Adrenal gland (tissue), 9 donors: ENCODE measurements at regions not wholly inside any gene's neighbourhood (a gene's known extent, or its start where the extent isn't known, plus 50 kb on each side); places are given as distances from the start of the nearest gene placed in this dataset.

Experiments
- DNase-seq, 7 donors: peaks; one replicate each; pipeline ENCODE4 v3.0.0-alpha.2; 2019 to 2020
- H3K27ac ChIP-seq, 5 donors: fragments of 200-600 bp; sonication (generic) in 4 of 5; 1 replicate in 3 of 5; 2 replicates in 2 of 5; pipeline versions ENCODE4 v1.5.1 to v1.8.0; 2016 to 2020; ENCODE audit warnings: mild to moderate bottlenecking in 1 of 5
- H3K27me3 ChIP-seq: fragments of 200-600 bp; 2 replicates; pipeline ENCODE4 v1.8.0; 2021
- H3K36me3 ChIP-seq, 2 donors: fragments of 200-600 bp; replicated peaks in 1 of 2; 1 replicate in 1 of 2; 2 replicates in 1 of 2; pipeline versions ENCODE4 v1.5.1 to v1.8.0; 2018 to 2022
- H3K4me1 ChIP-seq, 2 donors: fragments of 200-600 bp; replicated peaks in 1 of 2; 1 replicate in 1 of 2; 2 replicates in 1 of 2; pipeline versions ENCODE4 v1.5.1 to v1.8.0; 2018 to 2021
- H3K4me3 ChIP-seq, 4 donors: fragments of 200-600 bp; sonication (generic) in 3 of 4; one replicate each; pipeline ENCODE4 v1.5.1; 2016 to 2018
- H3K9me3 ChIP-seq, 3 donors: fragments of 200-600 bp; sonication (generic) in 1 of 3; replicated peaks in 1 of 3; 1 replicate in 2 of 3; 2 replicates in 1 of 3; pipeline versions ENCODE4 v1.5.1 to v1.8.0; 2016 to 2021
- POLR2A ChIP-seq, 2 donors: fragments of 450-650 bp; IDR thresholded peaks; one replicate each; pipeline ENCODE4 v1.6.1; 2017; ENCODE audit warnings: antibody characterized with exemption in 2 of 2, mild to moderate bottlenecking in 2 of 2, moderate library complexity in 1 of 2
- WGBS, 4 donors: extraction: QIAGEN DNeasy Blood & Tissue Kit in 2 of 4; methylation state at CpG; one replicate each; pipeline versions ENCODE4 v1.1.5 to v1.1.7; 2013 to 2017; 5-methylcytosine and 5-hydroxymethylcytosine counted together
- intact Hi-C, 2 donors: fragments of 100-400 bp; cut with DNase I; formaldehyde crosslinking; loops; one replicate each; pipeline versions ENCODE4 v1.14.1 to v1.15.0; 2022 to 2023
- TF ChIP-seq, protein P1 (sequence below), 6 experiments: fragments of 450-650 bp in 4 of 6; fragments of 200-600 bp in 2 of 6; sonication (generic) in 1 of 6; IDR thresholded peaks; 1 replicate in 5 of 6; 2 replicates in 1 of 6; pipeline versions ENCODE4 v1.5.1 to v1.8.0; 2016 to 2021; ENCODE audit warnings: antibody characterized with exemption in 6 of 6, mild to moderate bottlenecking in 2 of 6, moderate library complexity in 1 of 6
- donor health status: healthy with polysubstance abuse.
- donor health status: Bipolar disorder and iron deficiency.
- donor health status: DM: yes; HTN: yes; CAD: no.
- donor health status: DM: no; HTN: no; CAD: no.
- donor health status: DM: no; HTN: no; CAD: no.

DNA sequence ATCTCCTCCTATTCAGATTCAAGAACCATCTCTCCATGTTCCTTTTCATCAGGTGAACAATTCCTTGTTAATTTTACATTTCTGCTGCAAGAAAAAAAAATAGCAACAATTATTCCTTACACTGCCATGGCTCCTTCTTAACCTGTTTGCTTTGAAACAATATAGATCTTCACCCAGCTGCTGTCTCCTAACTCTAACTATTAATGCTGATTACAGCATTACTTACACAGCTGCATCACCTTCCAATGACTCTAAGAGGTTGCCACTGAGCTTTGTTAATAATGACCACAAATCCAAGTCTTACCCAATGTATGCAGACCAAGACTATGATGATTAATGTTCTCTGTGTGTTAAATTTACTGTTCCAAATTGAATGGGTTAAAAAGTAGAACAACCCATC, 541.4 kb downstream of the TOX3 start:
- Histone ChIP-seq H3K4me1 (no peaks in the 10 kb centered on the region), H3K36me3 (no peaks in the 10 kb centered on the region), H3K27me3 (no peaks in the 10 kb centered on the region), H3K9me3 (no peaks in the 10 kb centered on the region), H3K27ac (no peak overlapping the region), H3K4me3 (no peak overlapping the region)
- DNase-seq, result no peak
- no peak for TF ChIP-seq POLR2A (IDR thresholded peaks at IDR 0.05)
- TF ChIP-seq, protein P1, sequence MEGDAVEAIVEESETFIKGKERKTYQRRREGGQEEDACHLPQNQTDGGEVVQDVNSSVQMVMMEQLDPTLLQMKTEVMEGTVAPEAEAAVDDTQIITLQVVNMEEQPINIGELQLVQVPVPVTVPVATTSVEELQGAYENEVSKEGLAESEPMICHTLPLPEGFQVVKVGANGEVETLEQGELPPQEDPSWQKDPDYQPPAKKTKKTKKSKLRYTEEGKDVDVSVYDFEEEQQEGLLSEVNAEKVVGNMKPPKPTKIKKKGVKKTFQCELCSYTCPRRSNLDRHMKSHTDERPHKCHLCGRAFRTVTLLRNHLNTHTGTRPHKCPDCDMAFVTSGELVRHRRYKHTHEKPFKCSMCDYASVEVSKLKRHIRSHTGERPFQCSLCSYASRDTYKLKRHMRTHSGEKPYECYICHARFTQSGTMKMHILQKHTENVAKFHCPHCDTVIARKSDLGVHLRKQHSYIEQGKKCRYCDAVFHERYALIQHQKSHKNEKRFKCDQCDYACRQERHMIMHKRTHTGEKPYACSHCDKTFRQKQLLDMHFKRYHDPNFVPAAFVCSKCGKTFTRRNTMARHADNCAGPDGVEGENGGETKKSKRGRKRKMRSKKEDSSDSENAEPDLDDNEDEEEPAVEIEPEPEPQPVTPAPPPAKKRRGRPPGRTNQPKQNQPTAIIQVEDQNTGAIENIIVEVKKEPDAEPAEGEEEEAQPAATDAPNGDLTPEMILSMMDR (IDR thresholded peaks at IDR 0.05), result no peak
- intact Hi-C loops, result no loop called here

DNA sequence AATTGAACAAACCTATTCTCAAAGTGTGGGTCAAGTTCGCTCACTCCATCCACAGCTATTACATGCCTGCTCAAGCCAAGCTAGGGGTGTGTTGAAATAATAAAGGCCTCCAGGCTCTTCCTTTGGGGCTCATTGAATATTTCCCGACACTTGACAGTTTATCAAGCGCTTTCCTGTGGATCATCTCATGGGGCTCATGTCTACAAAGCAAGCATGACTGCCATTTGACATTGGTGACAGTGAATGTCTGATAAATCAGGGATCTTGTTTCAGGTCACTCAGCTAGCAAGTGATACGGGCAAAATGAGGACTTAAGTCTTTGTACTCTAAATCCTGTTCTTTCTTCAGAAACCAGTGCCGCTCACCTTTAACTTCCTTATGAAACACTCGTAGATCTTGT, 542.6 kb downstream of the TOX3 start:
- intact Hi-C loops, result no loop called here
- H3K36me3 ChIP-seq, result no peaks in the 10 kb centered on the region
- no peaks in the 10 kb centered on the region for H3K27me3 ChIP-seq
- no peak for TF ChIP-seq POLR2A (IDR thresholded peaks at IDR 0.05)
- TF ChIP-seq, protein P1 (IDR thresholded peaks at IDR 0.05), result no peak
- no peaks in the 10 kb centered on the region for H3K9me3 ChIP-seq
- H3K27ac ChIP-seq, result no peak overlapping the region
- 83 to 92% (median 89%) methylated on average over 6 of the region's 6 CpGs for WGBS, 4 donors
- no peak overlapping the region for H3K4me3 ChIP-seq
- H3K4me1 ChIP-seq, result no peaks in the 10 kb centered on the region
- DNase-seq, result no peak

DNA sequence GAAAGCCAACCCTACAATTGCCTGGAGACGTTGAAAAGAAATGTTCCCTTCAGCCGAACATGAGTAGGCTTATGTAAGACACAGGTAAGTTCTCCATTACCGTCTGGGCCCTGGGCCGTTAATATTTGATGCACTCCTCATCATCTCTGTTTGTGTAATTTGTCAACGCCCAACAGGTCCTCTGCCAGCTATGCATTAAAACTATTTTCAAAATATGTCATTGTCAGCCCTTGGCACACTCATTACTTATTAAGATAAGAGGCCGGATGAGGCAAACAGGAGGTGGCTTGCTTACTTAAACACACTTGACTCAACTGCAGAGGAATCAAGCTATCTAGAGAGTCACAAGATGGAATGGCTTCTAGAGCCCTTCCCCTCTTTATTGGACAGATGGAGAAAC, 544.9 kb downstream of the TOX3 start:
- WGBS, 4 donors, result 71 to 76% (median 75%) methylated on average over 6 of the region's 6 CpGs
- DNase-seq, result no peak
- no peaks in the 10 kb centered on the region for H3K27me3 ChIP-seq
- no peak overlapping the region for H3K4me3 ChIP-seq
- H3K4me1 ChIP-seq, result no peaks in the 10 kb centered on the region
- TF ChIP-seq POLR2A (IDR thresholded peaks at IDR 0.05), result no peak
- TF ChIP-seq, protein P1 (IDR thresholded peaks at IDR 0.05), result no peak
- intact Hi-C loops, result no loop called here
- H3K9me3 ChIP-seq, result no peaks in the 10 kb centered on the region
- H3K36me3 ChIP-seq, result no peaks in the 10 kb centered on the region
- no peak overlapping the region for H3K27ac ChIP-seq

DNA sequence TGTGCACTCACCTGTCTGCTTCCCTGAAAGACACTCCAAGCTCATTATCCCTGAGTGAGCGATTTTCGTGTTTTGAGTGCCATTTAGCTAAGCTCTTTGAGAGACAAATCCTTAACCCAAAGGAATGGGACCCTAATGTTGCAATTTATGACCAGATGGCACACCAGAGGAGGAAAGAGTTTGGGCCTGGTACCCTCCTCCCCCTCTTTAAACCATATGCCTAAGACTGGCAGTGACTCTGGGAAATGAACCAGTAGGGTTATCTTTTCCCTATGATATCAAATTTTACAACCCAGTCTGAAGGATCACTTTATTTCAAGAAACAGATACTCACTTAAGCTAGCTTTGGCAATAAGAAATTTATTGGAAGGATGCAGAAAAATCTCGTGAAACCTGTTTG, 550.4 kb downstream of the TOX3 start:
- intact Hi-C loops, result no loop called here

More for the DNA sequence above, 550.4 kb downstream of the TOX3 start:
- Histone ChIP-seq H3K36me3 (no peaks in the 10 kb centered on the region), H3K4me3 (no peak overlapping the region), H3K4me1 (no peaks in the 10 kb centered on the region), H3K27ac (no peak overlapping the region), H3K9me3 (no peaks in the 10 kb centered on the region), H3K27me3 (no peaks in the 10 kb centered on the region)
- WGBS, 4 donors, result 67 to 83% (median 77%) methylated on average over 3 of the region's 3 CpGs
- DNase-seq, result no peak
- TF ChIP-seq POLR2A (IDR thresholded peaks at IDR 0.05), result no peak
- TF ChIP-seq, protein P1 (IDR thresholded peaks at IDR 0.05), result no peak
